ENCODE measurements at regions not wholly inside any gene's neighbourhood (a gene's known extent, or its start where the extent isn't known, plus 50 kb on each side); places are given as distances from the start of the nearest gene placed in this dataset.

DNA sequence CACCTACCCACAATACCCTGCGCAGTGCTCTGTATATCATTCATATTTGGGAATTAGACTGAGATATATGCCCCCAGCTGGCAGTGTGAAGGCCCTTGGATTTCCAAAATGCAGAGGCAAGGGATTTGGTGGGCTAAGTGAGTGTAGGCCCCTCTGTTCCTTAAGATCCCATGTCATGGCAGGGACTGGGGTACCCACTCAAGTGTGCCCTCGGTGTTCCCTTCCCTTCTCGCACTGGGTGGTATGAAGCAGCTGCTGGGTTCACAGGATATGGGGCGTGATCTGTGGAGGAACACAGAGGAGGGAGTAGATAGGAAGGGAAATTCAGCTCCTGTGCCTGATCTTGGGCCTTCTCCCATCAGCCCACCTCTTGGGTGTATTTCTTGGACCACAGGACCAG lies 63.1 kb upstream of the VASH1 start:
- no peak overlapping the region for H3K9ac ChIP-seq (ENCODE audit: low read length)
- no peak overlapping the region for H3K4me3 ChIP-seq (ENCODE audit: low read length)
- no peaks in the 10 kb centered on the region for H3K9me2 ChIP-seq (ENCODE audit: insufficient read depth, low read length)
- no peak overlapping the region for H3K4me2 ChIP-seq (ENCODE audit: low read length)
- no peaks in the 10 kb centered on the region for H3F3A ChIP-seq (ENCODE audit: insufficient read depth, low read length, poor library complexity, severe bottlenecking)
- H3K9me3 ChIP-seq (ENCODE audit: low read length): no peaks in the 10 kb centered on the region
- no peak overlapping the region for H3K27ac ChIP-seq (ENCODE audit: low read length)
- H4K20me1 ChIP-seq (ENCODE audit: insufficient read depth): no peaks in the 10 kb centered on the region
- no peaks in the 10 kb centered on the region for H3K79me2 ChIP-seq (replicated peaks; ENCODE audit: insufficient read depth, low read length)
- TF ChIP-seq EZH2 (IDR thresholded peaks at IDR 0.05; ENCODE audit: borderline replicate concordance, insufficient read depth, low read length, poor library complexity, severe bottlenecking) (no peak), POLR2AphosphoS5 (IDR thresholded peaks at IDR 0.05) (no peak), TAF1 (IDR thresholded peaks at IDR 0.05; ENCODE audit: low read depth) (no peak), MXI1 (conservative IDR thresholded peaks at IDR 0.05; ENCODE audit: poor library complexity, severe bottlenecking) (no peak), SMC3 (conservative IDR thresholded peaks at IDR 0.05; ENCODE audit: poor library complexity) (no peak), RAD21 (conservative IDR thresholded peaks at IDR 0.05) (no peak), EP300 (conservative IDR thresholded peaks at IDR 0.05; ENCODE audit: poor library complexity, severe bottlenecking) (no peak)
- TF ChIP-seq, protein P1, sequence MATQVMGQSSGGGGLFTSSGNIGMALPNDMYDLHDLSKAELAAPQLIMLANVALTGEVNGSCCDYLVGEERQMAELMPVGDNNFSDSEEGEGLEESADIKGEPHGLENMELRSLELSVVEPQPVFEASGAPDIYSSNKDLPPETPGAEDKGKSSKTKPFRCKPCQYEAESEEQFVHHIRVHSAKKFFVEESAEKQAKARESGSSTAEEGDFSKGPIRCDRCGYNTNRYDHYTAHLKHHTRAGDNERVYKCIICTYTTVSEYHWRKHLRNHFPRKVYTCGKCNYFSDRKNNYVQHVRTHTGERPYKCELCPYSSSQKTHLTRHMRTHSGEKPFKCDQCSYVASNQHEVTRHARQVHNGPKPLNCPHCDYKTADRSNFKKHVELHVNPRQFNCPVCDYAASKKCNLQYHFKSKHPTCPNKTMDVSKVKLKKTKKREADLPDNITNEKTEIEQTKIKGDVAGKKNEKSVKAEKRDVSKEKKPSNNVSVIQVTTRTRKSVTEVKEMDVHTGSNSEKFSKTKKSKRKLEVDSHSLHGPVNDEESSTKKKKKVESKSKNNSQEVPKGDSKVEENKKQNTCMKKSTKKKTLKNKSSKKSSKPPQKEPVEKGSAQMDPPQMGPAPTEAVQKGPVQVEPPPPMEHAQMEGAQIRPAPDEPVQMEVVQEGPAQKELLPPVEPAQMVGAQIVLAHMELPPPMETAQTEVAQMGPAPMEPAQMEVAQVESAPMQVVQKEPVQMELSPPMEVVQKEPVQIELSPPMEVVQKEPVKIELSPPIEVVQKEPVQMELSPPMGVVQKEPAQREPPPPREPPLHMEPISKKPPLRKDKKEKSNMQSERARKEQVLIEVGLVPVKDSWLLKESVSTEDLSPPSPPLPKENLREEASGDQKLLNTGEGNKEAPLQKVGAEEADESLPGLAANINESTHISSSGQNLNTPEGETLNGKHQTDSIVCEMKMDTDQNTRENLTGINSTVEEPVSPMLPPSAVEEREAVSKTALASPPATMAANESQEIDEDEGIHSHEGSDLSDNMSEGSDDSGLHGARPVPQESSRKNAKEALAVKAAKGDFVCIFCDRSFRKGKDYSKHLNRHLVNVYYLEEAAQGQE (IDR thresholded peaks at IDR 0.05; ENCODE audit: borderline replicate concordance): no peak
- TF ChIP-seq, protein P2, sequence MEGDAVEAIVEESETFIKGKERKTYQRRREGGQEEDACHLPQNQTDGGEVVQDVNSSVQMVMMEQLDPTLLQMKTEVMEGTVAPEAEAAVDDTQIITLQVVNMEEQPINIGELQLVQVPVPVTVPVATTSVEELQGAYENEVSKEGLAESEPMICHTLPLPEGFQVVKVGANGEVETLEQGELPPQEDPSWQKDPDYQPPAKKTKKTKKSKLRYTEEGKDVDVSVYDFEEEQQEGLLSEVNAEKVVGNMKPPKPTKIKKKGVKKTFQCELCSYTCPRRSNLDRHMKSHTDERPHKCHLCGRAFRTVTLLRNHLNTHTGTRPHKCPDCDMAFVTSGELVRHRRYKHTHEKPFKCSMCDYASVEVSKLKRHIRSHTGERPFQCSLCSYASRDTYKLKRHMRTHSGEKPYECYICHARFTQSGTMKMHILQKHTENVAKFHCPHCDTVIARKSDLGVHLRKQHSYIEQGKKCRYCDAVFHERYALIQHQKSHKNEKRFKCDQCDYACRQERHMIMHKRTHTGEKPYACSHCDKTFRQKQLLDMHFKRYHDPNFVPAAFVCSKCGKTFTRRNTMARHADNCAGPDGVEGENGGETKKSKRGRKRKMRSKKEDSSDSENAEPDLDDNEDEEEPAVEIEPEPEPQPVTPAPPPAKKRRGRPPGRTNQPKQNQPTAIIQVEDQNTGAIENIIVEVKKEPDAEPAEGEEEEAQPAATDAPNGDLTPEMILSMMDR (IDR thresholded peaks at IDR 0.05; ENCODE audit: poor library complexity, severe bottlenecking): no peak
- H2AFZ ChIP-seq (ENCODE audit: low read depth, low read length): no peak overlapping the region
- no peaks in the 10 kb centered on the region for H3K27me3 ChIP-seq (ENCODE audit: insufficient read depth, low read depth, low read length)
- no peaks in the 10 kb centered on the region for H3K36me3 ChIP-seq (ENCODE audit: insufficient read depth, low read length)

DNA sequence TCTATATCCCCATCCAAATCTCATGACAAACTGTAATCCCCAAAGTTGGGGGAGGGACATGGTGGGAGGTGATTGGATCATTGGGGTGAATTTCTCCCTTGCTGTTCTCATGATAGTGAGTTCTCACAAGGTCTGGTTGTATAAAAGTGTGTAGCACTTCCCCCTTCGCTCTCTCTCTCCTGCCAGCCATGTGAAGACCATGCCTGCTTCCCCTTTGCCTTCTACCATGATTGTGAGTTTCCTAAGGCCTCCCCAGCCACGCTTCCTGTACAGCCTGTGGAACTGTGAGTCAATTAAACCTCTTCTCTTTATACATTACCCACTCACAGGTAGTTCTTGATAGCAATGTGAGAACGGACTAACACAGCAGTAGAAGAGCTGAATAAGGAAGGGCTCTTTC lies 62.6 kb upstream of the VASH1 start:
- Histone ChIP-seq H3K9me2 (ENCODE audit: insufficient read depth, low read length) (no peaks in the 10 kb centered on the region), H3K4me2 (ENCODE audit: low read length) (no peak overlapping the region), H3K79me2 (replicated peaks; ENCODE audit: insufficient read depth, low read length) (no peaks in the 10 kb centered on the region), H2AFZ (ENCODE audit: low read depth, low read length) (no peak overlapping the region), H3K36me3 (ENCODE audit: insufficient read depth, low read length) (no peaks in the 10 kb centered on the region), H3K9ac (ENCODE audit: low read length) (no peak overlapping the region), H3K9me3 (ENCODE audit: low read length) (no peaks in the 10 kb centered on the region), H3F3A (ENCODE audit: insufficient read depth, low read length, poor library complexity, severe bottlenecking) (no peaks in the 10 kb centered on the region), H4K20me1 (ENCODE audit: insufficient read depth) (no peaks in the 10 kb centered on the region), H3K27ac (ENCODE audit: low read length) (no peak overlapping the region), H3K27me3 (ENCODE audit: insufficient read depth, low read depth, low read length) (no peaks in the 10 kb centered on the region), H3K4me3 (ENCODE audit: low read length) (no peak overlapping the region)
- TF ChIP-seq TAF1 (IDR thresholded peaks at IDR 0.05; ENCODE audit: low read depth) (no peak), SMC3 (conservative IDR thresholded peaks at IDR 0.05; ENCODE audit: poor library complexity) (no peak), EZH2 (IDR thresholded peaks at IDR 0.05; ENCODE audit: borderline replicate concordance, insufficient read depth, low read length, poor library complexity, severe bottlenecking) (no peak)
- TF ChIP-seq, protein P2 (IDR thresholded peaks at IDR 0.05; ENCODE audit: poor library complexity, severe bottlenecking): no peak

Data from neural cell (in vitro differentiated cells).